Activated naive CD8-positive, alpha-beta T cell treated with anti-CD3 and anti-CD28 coated beads for 36 hours (primary cell): ENCODE measurements at regions not wholly inside any gene's neighbourhood (a gene's known extent, or its start where the extent isn't known, plus 50 kb on each side); places are given as distances from the start of the nearest gene placed in this dataset.

Experiments used
- DNase-seq: peaks from one replicate; pipeline ENCODE4 v3.0.0; 2021
- H3K27ac Mint-ChIP-seq: one replicate; pipeline ENCODE4 v1.8.0; 2022; ENCODE audit warnings: mild to moderate bottlenecking, moderate library complexity, mixed read lengths
- H3K27me3 Mint-ChIP-seq: one replicate; pipeline ENCODE4 v1.8.0; 2022; ENCODE audit warnings: mild to moderate bottlenecking, mixed read lengths
- H3K36me3 Mint-ChIP-seq: one replicate; pipeline ENCODE4 v1.8.0; 2021; ENCODE audit warnings: mild to moderate bottlenecking, mixed read lengths
- H3K4me1 Mint-ChIP-seq: one replicate; pipeline ENCODE4 v1.8.0; 2021; ENCODE audit warnings: mixed read lengths
- H3K4me3 Mint-ChIP-seq: one replicate; pipeline ENCODE4 v1.8.0; 2022; ENCODE audit warnings: mild to moderate bottlenecking, moderate library complexity, mixed read lengths
- H3K9me3 Mint-ChIP-seq: one replicate; pipeline ENCODE4 v1.8.0; 2022; ENCODE audit warnings: mixed read lengths

DNA sequence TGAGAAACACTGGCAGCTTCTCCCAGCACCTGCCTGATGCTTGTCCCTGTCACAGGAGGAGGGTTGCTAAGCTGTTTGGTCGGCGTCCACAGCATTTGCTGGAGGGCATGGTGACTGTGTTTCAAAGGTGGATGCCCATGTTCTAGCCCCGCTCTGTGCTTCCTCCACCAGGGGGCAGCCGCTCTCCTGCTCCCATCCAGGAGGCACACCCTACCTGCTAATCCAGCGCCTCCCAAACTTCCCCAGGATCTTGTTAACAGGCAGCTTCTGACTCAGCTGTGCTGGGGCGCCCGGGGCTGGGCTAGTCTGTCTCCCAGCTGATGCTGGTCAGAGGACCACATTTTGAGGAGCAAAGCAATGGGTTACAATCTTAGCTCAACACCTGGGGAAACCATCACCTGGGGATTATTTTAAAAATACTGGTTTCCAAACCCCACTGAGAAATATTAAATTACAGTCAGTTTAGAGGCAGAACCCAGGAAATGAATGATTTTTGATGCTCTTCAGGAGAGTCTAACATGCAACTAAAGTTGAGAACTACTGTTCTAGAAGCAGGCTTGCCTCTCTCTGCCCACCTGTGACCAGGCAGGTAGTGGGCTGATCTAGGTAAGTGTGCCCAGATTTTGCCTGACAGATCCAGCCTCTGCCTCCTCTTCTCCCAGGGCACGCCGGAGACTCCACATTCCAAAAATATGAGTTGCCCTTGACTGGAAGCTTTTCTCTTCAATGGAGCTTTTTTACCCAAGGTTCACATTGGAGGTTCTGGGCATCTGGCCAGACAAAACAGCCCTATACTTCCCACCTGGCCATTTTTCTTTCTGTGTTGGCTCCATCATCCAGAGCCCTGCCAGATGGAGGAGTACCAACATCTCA is 92.7 kb upstream of the GPR26 start:
- no peaks in the 10 kb centered on the region for H3K36me3 Mint-ChIP-seq
- H3K27me3 Mint-ChIP-seq = peaks cover 33% of the 10 kb centered on the region
- no peak overlapping the region for H3K27ac Mint-ChIP-seq
- peak; percentile 26 for DNase-seq
- H3K9me3 Mint-ChIP-seq = no peaks in the 10 kb centered on the region
- no peaks in the 10 kb centered on the region for H3K4me1 Mint-ChIP-seq
- H3K4me3 Mint-ChIP-seq = no peak overlapping the region

DNA sequence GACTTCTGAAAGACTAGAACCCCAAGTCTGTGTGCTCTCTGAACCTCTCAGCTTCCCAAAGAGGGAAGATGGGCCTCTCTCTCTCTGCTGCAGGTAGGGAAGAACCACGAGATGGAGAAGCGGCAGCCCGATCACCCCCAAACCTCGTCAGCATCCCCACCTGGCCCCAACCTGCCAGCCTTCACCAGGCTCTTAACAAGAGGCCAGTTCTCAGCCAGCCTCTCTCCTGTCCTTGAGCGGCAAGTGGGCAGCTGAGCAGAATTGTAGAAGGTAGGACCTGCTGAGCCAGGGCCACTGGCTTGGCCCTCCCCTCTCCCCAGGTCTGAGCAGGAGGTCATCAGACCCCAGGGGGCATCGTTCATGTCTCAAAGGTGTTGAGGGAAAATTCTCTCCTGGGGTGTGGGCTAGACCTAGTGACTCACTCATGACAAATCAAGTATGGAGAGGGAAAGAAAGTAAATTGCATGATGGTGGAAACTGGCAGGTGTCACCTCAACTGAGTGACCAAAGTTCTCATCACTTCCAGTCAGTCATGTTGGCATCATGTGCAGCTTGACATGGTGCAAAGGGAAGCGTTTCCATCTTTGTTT is 92.0 kb upstream of the GPR26 start:
- Mint-ChIP-seq H3K27ac (no peak overlapping the region), H3K9me3 (no peaks in the 10 kb centered on the region), H3K27me3 (peaks cover 31% of the 10 kb centered on the region), H3K4me1 (no peaks in the 10 kb centered on the region), H3K4me3 (no peak overlapping the region), H3K36me3 (no peaks in the 10 kb centered on the region)
- DNase-seq = no peak

DNA sequence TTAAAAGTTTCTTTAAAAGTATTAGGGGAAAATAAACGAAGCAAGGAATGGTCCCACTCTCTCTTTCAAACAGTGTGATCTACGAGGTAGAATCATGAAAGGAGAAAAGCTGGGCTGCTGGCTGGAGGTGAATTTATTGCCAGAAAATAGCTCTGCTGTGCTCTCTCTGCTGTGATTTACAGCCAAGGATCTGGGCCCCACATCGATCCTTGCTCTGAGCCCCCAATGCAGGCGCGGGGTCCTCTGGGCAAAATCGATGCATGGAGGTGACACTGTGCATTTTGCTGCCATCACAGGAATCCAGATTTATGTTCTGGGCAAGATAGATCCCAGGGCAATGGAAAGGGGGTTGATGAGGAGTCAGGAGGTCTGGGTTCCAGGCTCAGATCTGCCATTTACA is 91.0 kb upstream of the GPR26 start:
- Mint-ChIP-seq H3K4me1 (no peaks in the 10 kb centered on the region), H3K36me3 (no peaks in the 10 kb centered on the region), H3K4me3 (no peak overlapping the region), H3K27me3 (peaks cover 23% of the 10 kb centered on the region), H3K27ac (no peak overlapping the region), H3K9me3 (no peaks in the 10 kb centered on the region)
- DNase-seq = no peak

DNA sequence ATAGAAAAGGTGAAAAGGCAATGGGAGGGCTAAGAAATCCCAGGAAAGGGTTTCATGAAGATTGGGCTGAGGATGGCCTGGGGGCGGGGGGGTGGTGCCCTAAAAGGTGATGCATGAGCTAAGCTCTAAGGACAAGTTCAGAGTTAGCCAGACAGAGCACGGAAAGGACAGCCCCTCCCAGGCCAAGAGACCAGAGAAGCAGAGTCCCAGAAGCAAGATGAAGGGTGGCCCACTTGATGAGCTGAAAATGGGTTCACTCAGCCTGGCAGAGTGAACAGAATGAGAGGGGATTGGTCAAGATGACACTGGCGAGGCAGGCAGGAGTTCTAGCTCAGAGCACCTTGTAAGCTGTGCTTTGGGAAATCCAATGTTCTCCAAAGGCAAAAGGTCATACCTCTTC is 89.4 kb upstream of the GPR26 start:
- Mint-ChIP-seq H3K4me3 (no peak overlapping the region), H3K4me1 (no peaks in the 10 kb centered on the region), H3K27me3 (peaks cover 32% of the 10 kb centered on the region), H3K36me3 (no peaks in the 10 kb centered on the region), H3K27ac (no peak overlapping the region), H3K9me3 (no peaks in the 10 kb centered on the region)
- no peak for DNase-seq

GRCh38 chr10:123577921-123578461 is 88.2 kb upstream of the GPR26 start:
- H3K27me3 Mint-ChIP-seq = peaks cover 34% of the 10 kb centered on the region
- H3K36me3 Mint-ChIP-seq = no peaks in the 10 kb centered on the region
- no peaks in the 10 kb centered on the region for H3K9me3 Mint-ChIP-seq
- no peak overlapping the region for H3K27ac Mint-ChIP-seq
- no peaks in the 10 kb centered on the region for H3K4me1 Mint-ChIP-seq
- no peak overlapping the region for H3K4me3 Mint-ChIP-seq
- DNase-seq = no peak

DNA sequence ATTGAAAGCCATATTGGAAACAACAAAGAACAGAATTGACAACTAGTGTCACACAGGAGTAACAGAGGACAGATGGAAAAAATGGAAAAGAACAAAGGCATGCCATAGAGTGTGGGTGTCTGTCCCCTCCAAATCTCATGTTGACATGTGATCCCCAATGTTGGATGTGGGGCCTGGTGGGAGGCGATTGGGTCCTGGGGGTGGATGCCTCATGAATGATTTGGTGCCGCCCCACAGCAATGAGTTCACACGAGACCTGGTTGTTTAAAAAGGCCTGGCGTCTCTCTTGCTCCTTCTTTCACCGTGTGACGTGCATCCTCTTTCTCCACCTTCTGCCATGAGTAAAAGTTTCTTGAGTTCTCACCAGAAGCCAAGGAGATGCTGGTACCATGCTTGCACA is 87.4 kb upstream of the GPR26 start:
- Mint-ChIP-seq H3K27ac (no peak overlapping the region), H3K27me3 (peaks cover 37% of the 10 kb centered on the region), H3K4me1 (no peaks in the 10 kb centered on the region), H3K9me3 (no peaks in the 10 kb centered on the region), H3K4me3 (no peak overlapping the region), H3K36me3 (no peaks in the 10 kb centered on the region)
- DNase-seq = no peak

DNA sequence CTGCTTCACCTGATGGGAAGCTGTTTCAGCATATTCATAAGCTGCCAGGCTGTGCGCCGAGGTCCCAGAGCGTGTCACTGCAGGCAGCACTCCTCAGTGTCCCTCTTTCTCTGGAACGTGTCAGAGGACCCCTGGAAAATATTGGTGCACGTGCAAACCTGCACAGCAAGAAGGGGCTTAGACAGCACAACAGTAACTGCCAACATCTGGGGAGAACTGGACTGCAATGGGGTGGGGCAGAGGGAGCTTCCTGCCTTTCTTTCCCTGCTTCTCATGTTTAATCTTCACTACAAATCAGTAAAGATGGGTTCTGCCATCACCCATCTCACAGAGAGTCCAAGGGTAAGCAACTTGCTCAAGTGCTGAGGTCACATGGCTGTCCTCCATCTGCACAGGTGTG is 86.5 kb upstream of the GPR26 start:
- H3K27ac Mint-ChIP-seq = no peak overlapping the region
- H3K27me3 Mint-ChIP-seq = peaks cover 40% of the 10 kb centered on the region
- no peaks in the 10 kb centered on the region for H3K4me1 Mint-ChIP-seq
- H3K36me3 Mint-ChIP-seq = no peaks in the 10 kb centered on the region
- H3K4me3 Mint-ChIP-seq = no peak overlapping the region
- no peaks in the 10 kb centered on the region for H3K9me3 Mint-ChIP-seq
- DNase-seq = no peak

DNA sequence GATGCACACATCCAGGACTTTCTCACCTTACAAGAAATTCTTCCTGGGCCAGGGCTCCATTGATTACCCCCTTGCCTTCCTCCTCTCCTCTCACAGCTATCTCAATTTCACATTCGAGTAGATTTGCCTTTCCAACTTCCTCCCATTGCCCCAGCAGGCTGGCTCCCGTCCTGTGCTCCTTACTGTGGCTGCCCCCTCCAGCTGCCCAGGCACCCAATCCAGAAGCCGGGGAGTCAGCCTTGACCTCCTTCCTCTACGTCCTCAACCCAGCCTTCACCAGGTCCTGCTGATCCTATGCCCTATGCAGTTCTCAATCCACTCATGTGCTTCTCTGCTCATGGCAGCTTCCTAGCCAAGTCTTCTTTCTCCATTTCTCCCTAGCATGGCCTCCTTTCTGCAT is 85.7 kb upstream of the GPR26 start:
- no peaks in the 10 kb centered on the region for H3K36me3 Mint-ChIP-seq
- H3K27ac Mint-ChIP-seq = no peak overlapping the region
- no peak overlapping the region for H3K4me3 Mint-ChIP-seq
- no peaks in the 10 kb centered on the region for H3K4me1 Mint-ChIP-seq
- H3K27me3 Mint-ChIP-seq = peaks cover 42% of the 10 kb centered on the region
- no peaks in the 10 kb centered on the region for H3K9me3 Mint-ChIP-seq
- DNase-seq = no peak

- Mint-ChIP-seq H3K4me1 (no peaks in the 10 kb centered on the region), H3K36me3 (no peaks in the 10 kb centered on the region), H3K4me3 (no peak overlapping the region), H3K27ac (no peak overlapping the region), H3K9me3 (no peaks in the 10 kb centered on the region), H3K27me3 (peaks cover 42% of the 10 kb centered on the region)
- no peak for DNase-seq
These were observed 84.5 kb upstream of the GPR26 start for GRCh38 chr10:123581656-123582055.

DNA sequence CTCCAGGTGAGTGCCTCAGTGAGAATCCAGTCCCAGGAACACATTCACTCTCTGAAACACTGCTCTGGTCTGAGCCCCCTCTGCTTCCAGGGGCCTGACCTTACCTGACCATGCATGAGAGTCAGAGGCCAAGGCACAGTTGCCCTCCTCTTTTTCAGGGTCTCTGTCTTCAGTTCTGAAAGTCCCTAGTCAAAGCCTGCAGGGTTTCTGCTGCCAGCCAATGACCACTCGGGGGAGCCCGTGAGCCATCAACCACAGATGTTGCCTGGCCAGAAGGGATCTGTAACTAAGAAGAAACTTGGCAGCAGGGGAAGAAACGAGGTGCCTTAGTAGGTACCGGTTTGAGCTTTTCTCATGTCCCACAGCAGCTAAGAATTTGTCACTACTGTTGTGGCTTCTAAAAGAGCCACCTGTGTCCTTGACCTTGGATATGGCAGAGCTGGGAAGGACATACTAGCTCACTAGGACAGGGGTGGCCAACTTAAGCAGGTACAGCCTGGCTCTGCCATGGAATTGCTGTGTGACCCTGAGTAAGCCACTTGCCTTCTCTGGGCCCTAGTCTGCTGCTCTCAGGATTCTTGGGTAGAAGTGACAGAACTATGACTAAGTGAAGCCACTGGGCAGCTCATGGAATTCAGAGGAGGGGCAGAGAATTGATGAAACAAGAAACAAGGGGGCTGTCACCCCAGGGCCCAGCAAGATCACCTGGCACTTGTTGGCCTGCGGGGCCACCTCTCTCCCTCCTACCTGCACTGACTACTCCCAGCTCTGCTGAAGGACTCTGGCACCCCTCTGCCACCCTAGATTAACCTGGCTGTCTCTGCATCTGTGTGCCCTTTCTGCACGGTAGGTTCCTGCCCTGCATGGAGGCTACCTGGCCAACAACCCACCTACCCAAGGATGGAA is 83.8 kb upstream of the GPR26 start:
- peak; percentile 62 for DNase-seq
- no peaks in the 10 kb centered on the region for H3K4me1 Mint-ChIP-seq
- H3K27me3 Mint-ChIP-seq = peaks cover 42% of the 10 kb centered on the region
- no peaks in the 10 kb centered on the region for H3K36me3 Mint-ChIP-seq
- H3K9me3 Mint-ChIP-seq = no peaks in the 10 kb centered on the region
- H3K27ac Mint-ChIP-seq = no peak overlapping the region
- H3K4me3 Mint-ChIP-seq = no peak overlapping the region

GRCh38 chr10:123583639-123584418 is 82.3 kb upstream of the GPR26 start:
- Mint-ChIP-seq H3K9me3 (no peaks in the 10 kb centered on the region), H3K36me3 (no peaks in the 10 kb centered on the region), H3K4me3 (no peak overlapping the region), H3K27me3 (peaks cover 39% of the 10 kb centered on the region), H3K4me1 (no peaks in the 10 kb centered on the region), H3K27ac (no peak overlapping the region)
- DNase-seq = peak; percentile 47

DNA sequence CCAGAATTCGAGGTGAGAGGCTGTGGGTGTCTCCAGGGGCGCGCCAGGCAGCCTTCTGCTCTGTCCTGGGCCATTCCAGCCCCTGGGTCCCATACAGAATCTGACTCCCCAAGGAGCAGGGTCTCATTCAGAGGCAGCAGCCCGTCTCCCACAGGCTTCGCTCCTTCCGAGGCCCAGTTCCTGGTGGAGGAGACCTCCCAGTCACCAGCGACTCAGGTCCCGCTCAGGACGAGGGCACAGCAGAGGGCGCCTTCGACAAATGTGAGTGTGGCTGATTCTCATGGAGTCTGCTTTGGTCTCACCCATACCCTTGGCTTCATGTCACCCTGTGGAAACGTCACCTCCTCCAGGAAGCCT is 81.8 kb upstream of the GPR26 start:
- Mint-ChIP-seq H3K4me3 (no peak overlapping the region), H3K27me3 (peaks cover 36% of the 10 kb centered on the region), H3K27ac (no peak overlapping the region), H3K9me3 (no peaks in the 10 kb centered on the region), H3K4me1 (no peaks in the 10 kb centered on the region), H3K36me3 (no peaks in the 10 kb centered on the region)
- no peak for DNase-seq

- peaks cover 31% of the 10 kb centered on the region for H3K27me3 Mint-ChIP-seq
- H3K4me3 Mint-ChIP-seq = no peak overlapping the region
- H3K4me1 Mint-ChIP-seq = no peaks in the 10 kb centered on the region
- no peak overlapping the region for H3K27ac Mint-ChIP-seq
- no peaks in the 10 kb centered on the region for H3K36me3 Mint-ChIP-seq
- no peaks in the 10 kb centered on the region for H3K9me3 Mint-ChIP-seq
- DNase-seq = no peak
These were observed 80.4 kb upstream of the GPR26 start for GRCh38 chr10:123585477-123586445.

DNA sequence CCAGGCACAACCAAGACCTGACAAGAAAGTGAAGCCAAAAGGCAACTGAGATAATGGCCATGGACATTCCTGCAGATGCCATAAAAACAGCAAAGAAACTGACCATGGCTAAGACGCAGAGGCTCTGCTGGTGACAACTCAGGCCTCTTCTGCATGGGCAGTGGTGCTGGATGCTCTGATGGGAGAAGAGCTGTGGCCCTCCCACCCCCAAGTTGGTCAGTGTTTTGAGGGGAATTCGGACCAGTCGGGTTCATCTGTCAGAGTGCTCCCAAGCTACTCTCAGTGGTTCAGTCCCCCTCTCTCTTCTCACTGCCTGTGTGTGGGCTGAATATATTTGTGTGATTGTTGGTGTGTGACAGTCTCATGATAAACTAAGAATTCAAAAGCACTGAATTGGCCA is 79.0 kb upstream of the GPR26 start:
- Mint-ChIP-seq H3K27me3 (peaks cover 23% of the 10 kb centered on the region), H3K36me3 (no peaks in the 10 kb centered on the region), H3K4me1 (no peaks in the 10 kb centered on the region), H3K4me3 (no peak overlapping the region), H3K27ac (no peak overlapping the region), H3K9me3 (no peaks in the 10 kb centered on the region)
- DNase-seq = no peak
